ENCODE measurements at regions not wholly inside any gene's neighbourhood (a gene's known extent, or its start where the extent isn't known, plus 50 kb on each side); places are given as distances from the start of the nearest gene placed in this dataset.

DNA sequence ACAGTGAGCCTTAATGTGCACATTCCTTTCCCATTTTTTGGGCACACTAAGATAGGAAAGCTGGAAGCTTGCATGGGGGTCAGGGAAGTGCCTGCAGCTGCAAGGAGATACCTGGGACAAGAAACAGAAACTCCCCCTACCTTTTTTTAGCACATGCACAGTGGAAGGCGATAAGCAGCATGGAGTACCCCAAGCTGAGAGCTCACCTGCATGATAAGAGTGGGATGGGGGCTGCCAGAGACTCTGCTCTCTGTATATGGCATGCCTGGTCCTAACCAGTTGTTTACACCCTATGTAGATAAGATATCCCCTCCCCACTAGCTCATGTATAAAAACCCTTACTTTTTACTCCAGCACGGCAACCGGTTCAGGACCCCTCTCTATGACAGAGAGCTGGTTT, 135.9 kb downstream of the TENT5D start:
- Histone ChIP-seq H3K4me3 (ENCODE audit: control extremely low read depth in 1 of 5, extremely low read depth in 1 of 5, insufficient read depth in 1 of 5, low read depth in 2 of 5, low read length in 4 of 5) (no peak overlapping the region), H3K79me2 (ENCODE audit: control insufficient read depth, insufficient read depth, low read length) (no peaks in the 10 kb centered on the region), H3K9me3 (ENCODE audit: control extremely low read depth in 1 of 3, control insufficient read depth in 2 of 3, insufficient read depth in 1 of 3, low read length in 2 of 3) (no peaks in the 10 kb centered on the region), H3K4me1 (ENCODE audit: control insufficient read depth in 2 of 2, insufficient read depth in 2 of 2, low read length in 2 of 2) (no peaks in the 10 kb centered on the region), H3K27ac (ENCODE audit: low read length in 2 of 2) (no peak overlapping the region), H3K27me3 (replicated peaks in 1 of 4; ENCODE audit: control extremely low read depth in 1 of 4, control insufficient read depth in 3 of 4, insufficient read depth in 4 of 4, low read length in 3 of 4) (no peaks in the 10 kb centered on the region), H4K20me1 (ENCODE audit: control insufficient read depth, insufficient read depth, low read length, poor library complexity, severe bottlenecking) (no peaks in the 10 kb centered on the region), H3K4me2 (replicated peaks; ENCODE audit: low read depth, low read length, poor library complexity, severe bottlenecking) (no peak overlapping the region), H3K9ac (ENCODE audit: low read length) (no peak overlapping the region), H2AFZ (ENCODE audit: insufficient read depth, low read depth, low read length, poor library complexity, severe bottlenecking) (no peak overlapping the region), H3K36me3 (replicated peaks in 1 of 2; ENCODE audit: control extremely low read depth in 1 of 2, control insufficient read depth in 1 of 2, extremely low read depth in 1 of 2, insufficient read depth in 2 of 2, low read length in 1 of 2) (no peaks in the 10 kb centered on the region)
- intact Hi-C loops (cut with micrococcal nuclease) = no loop called here
- ATAC-seq (ENCODE audit: low read depth) (no peak), DNase-seq (no peak)
- TF ChIP-seq CTCF (IDR thresholded peaks at IDR 0.05) (no peak), EZH2 (IDR thresholded peaks at IDR 0.05; ENCODE audit: borderline replicate concordance, insufficient read depth, low read depth, low read length, poor library complexity, severe bottlenecking) (no peak)
- H3K4me1 Mint-ChIP-seq = no peaks in the 10 kb centered on the region
- POLR2A ChIA-PET = no interaction called here
- no peaks in the 10 kb centered on the region for H3K27me3 Mint-ChIP-seq
- no peak overlapping the region for H3K4me3 Mint-ChIP-seq
- CTCF ChIA-PET = no interaction called here
- no peaks in the 10 kb centered on the region for H3K9me3 Mint-ChIP-seq (ENCODE audit: insufficient read depth)
- no peak overlapping the region for H3K27ac Mint-ChIP-seq
- WGBS (ENCODE audit: insufficient coverage) = no CpG with 5 or more reads among the region's 3 CpGs

DNA sequence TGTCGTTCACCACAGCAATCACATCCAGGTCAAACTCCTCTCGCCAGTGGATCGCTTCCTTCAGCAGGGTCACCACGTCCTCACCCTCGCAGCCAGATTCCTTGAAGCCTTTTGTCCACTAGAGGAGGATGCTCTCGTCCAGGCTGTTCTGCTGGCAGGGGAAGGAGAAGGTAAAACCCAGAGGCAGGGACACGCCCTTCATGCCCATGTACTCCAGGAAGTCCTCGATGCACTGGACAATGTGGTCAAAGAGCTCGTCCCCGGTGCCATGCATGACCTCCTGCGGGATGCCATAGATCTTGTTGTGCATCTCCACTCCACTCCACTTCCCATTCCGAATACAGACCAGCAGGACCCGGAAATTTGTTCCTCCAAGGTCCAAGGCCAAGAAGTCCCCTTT, 152.4 kb downstream of the TENT5D start:
- H3K4me3 ChIP-seq (ENCODE audit: control extremely low read depth in 1 of 5, extremely low read depth in 1 of 5, insufficient read depth in 1 of 5, low read depth in 2 of 5, low read length in 4 of 5) = no peak overlapping the region
- H4K20me1 ChIP-seq (ENCODE audit: control insufficient read depth, insufficient read depth, low read length, poor library complexity, severe bottlenecking) = no peaks in the 10 kb centered on the region
- H3K4me1 ChIP-seq (ENCODE audit: control insufficient read depth in 2 of 2, insufficient read depth in 2 of 2, low read length in 2 of 2) = no peaks in the 10 kb centered on the region
- no peaks in the 10 kb centered on the region for H3K27me3 Mint-ChIP-seq
- H3K4me1 Mint-ChIP-seq = no peaks in the 10 kb centered on the region
- H2AFZ ChIP-seq (ENCODE audit: insufficient read depth, low read depth, low read length, poor library complexity, severe bottlenecking) = no peak overlapping the region
- no peak overlapping the region for H3K4me2 ChIP-seq (replicated peaks; ENCODE audit: low read depth, low read length, poor library complexity, severe bottlenecking)
- intact Hi-C loops (cut with micrococcal nuclease) = no loop called here
- 93% methylated on average over 6 of the region's 13 CpGs for WGBS (ENCODE audit: insufficient coverage)
- H3K9me3 Mint-ChIP-seq (ENCODE audit: insufficient read depth) = no peaks in the 10 kb centered on the region
- H3K27ac Mint-ChIP-seq = no peak overlapping the region
- no peaks in the 10 kb centered on the region for H3K36me3 ChIP-seq (replicated peaks in 1 of 2; ENCODE audit: control extremely low read depth in 1 of 2, control insufficient read depth in 1 of 2, extremely low read depth in 1 of 2, insufficient read depth in 2 of 2, low read length in 1 of 2)
- H3K9me3 ChIP-seq (ENCODE audit: control extremely low read depth in 1 of 3, control insufficient read depth in 2 of 3, insufficient read depth in 1 of 3, low read length in 2 of 3) = no peaks in the 10 kb centered on the region
- H3K9ac ChIP-seq (ENCODE audit: low read length) = no peak overlapping the region
- TF ChIP-seq CTCF (IDR thresholded peaks at IDR 0.05) = no peak
- TF ChIP-seq EZH2 (IDR thresholded peaks at IDR 0.05; ENCODE audit: borderline replicate concordance, insufficient read depth, low read depth, low read length, poor library complexity, severe bottlenecking) = no peak
- H3K79me2 ChIP-seq (ENCODE audit: control insufficient read depth, insufficient read depth, low read length) = no peaks in the 10 kb centered on the region
- DNase-seq = no peak
- ChIA-PET POLR2A (no interaction called here), CTCF (no interaction called here)
- no peaks in the 10 kb centered on the region for H3K27me3 ChIP-seq (replicated peaks in 1 of 4; ENCODE audit: control extremely low read depth in 1 of 4, control insufficient read depth in 3 of 4, insufficient read depth in 4 of 4, low read length in 3 of 4)
- no peak overlapping the region for H3K4me3 Mint-ChIP-seq
- no peak overlapping the region for H3K27ac ChIP-seq (ENCODE audit: low read length in 2 of 2)
- ATAC-seq (ENCODE audit: low read depth) = no peak

All from B cell (primary cell).